Neural cell (in vitro differentiated cells): ENCODE measurements at regions not wholly inside any gene's neighbourhood (a gene's known extent, or its start where the extent isn't known, plus 50 kb on each side); places are given as distances from the start of the nearest gene placed in this dataset.

ENCODE experiments used
- CTCF ChIP-seq: fragments of 450-650 bp; IDR thresholded peaks from 2 replicates; pipeline ENCODE4 v1.5.1; 2014; ENCODE audit warnings: antibody characterized with exemption, mild to moderate bottlenecking, moderate library complexity; ENCODE audit not compliant: poor library complexity, severe bottlenecking
- EP300 ChIP-seq: fragments of 450-650 bp; conservative IDR thresholded peaks from 2 replicates; pipeline ENCODE4 v1.6.1; 2014; ENCODE audit warnings: antibody characterized with exemption, mild to moderate bottlenecking, moderate library complexity; ENCODE audit not compliant: poor library complexity, severe bottlenecking
- POLR2AphosphoS5 ChIP-seq: IDR thresholded peaks from 2 replicates; pipeline ENCODE4 v1.6.1; 2012

DNA sequence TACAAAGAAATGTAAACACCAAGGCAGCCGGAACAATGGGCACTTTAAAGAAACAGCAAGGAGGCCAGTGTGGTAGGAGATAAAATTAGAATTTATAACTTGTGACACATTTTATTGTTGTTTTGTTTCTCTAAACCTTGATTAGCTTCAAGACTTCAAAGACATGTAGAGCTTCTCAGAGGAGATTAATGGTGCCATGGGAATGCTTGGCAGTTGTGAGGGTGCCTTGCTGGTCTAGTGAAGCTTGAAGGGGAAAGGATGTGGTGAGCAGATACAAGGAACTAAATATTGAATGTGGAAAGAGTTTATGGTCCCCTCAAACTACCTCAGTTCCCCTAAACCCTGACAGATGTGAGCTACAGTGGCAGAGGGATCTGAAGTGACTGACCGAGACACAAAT lies 322.4 kb upstream of the ADAMTS16 start:
- TF ChIP-seq POLR2AphosphoS5 = no peak
- no peak for TF ChIP-seq EP300
- no peak for TF ChIP-seq CTCF
